SKM-1 treated with dmso at 0.1 percent for 144 hours (cell line): ENCODE measurements at regions not wholly inside any gene's neighbourhood (a gene's known extent, or its start where the extent isn't known, plus 50 kb on each side); places are given as distances from the start of the nearest gene placed in this dataset.
A peak's percentile ranks its signal among the peaks of the same experiment; 100 is the strongest.

Experiments used
- DNase-seq: peaks from one replicate; lab custom pipeline; 2025; ENCODE audit not compliant: unreplicated experiment; lab: John Stamatoyannopoulos, UW

GRCh38 chr1:67582625-67583461 is 102.2 kb upstream of the GADD45A start:
- DNase-seq = no peak

GRCh38 chr1:67583462-67583950 is 101.5 kb upstream of the GADD45A start:
- no peak for DNase-seq

- no peak for DNase-seq
Measured at GRCh38 chr1:67584938-67585337, 100.1 kb upstream of the GADD45A start.

GRCh38 chr1:67586596-67586995 is 98.4 kb upstream of the GADD45A start:
- DNase-seq = no peak

- DNase-seq = no peak
Measured at GRCh38 chr1:67588178-67588855, 96.7 kb upstream of the GADD45A start.

- DNase-seq = no peak
Measured at GRCh38 chr1:67589519-67590233, 95.3 kb upstream of the GADD45A start.

GRCh38 chr1:67590329-67590728 is 94.7 kb upstream of the GADD45A start:
- DNase-seq = peak; percentile 62

GRCh38 chr1:67594764-67595163 is 90.2 kb upstream of the GADD45A start:
- no peak for DNase-seq

GRCh38 chr1:67596674-67597073 is 88.3 kb upstream of the GADD45A start:
- DNase-seq = no peak

- DNase-seq = no peak
Measured at GRCh38 chr1:67597336-67597735, 87.7 kb upstream of the GADD45A start.

- no peak for DNase-seq
Measured at GRCh38 chr1:67599085-67599484, 85.9 kb upstream of the GADD45A start.

- DNase-seq = no peak
Measured at GRCh38 chr1:67601539-67601938, 83.5 kb upstream of the GADD45A start.

GRCh38 chr1:67601955-67602354 is 83.0 kb upstream of the GADD45A start:
- DNase-seq = peak; percentile 21

- no peak for DNase-seq
Measured at GRCh38 chr1:67604778-67605177, 80.2 kb upstream of the GADD45A start.

GRCh38 chr1:67605209-67605780 is 79.7 kb upstream of the GADD45A start:
- DNase-seq = no peak

- DNase-seq = no peak
Measured at GRCh38 chr1:67607286-67607685, 77.7 kb upstream of the GADD45A start.

GRCh38 chr1:67607699-67608098 is 77.3 kb upstream of the GADD45A start:
- no peak for DNase-seq

- no peak for DNase-seq
Measured at GRCh38 chr1:67608661-67609576, 76.1 kb upstream of the GADD45A start.

GRCh38 chr1:67609577-67610341 is 75.2 kb upstream of the GADD45A start:
- no peak for DNase-seq

- DNase-seq = no peak
Measured at GRCh38 chr1:67610450-67610849, 74.6 kb upstream of the GADD45A start.
